Mammary epithelial cell (primary cell): ENCODE measurements at regions not wholly inside any gene's neighbourhood (a gene's known extent, or its start where the extent isn't known, plus 50 kb on each side); places are given as distances from the start of the nearest gene placed in this dataset.

Source experiments
- CTCF ChIP-seq, 2 donors: IDR thresholded peaks in 1 of 2; conservative IDR thresholded peaks in 1 of 2; 2 replicates each; pipeline ENCODE4 v1.5.1; 2011 to 2012; ENCODE audit warnings: inconsistent platforms in 2 of 2, low read length in 2 of 2, mild to moderate bottlenecking in 2 of 2, control low read depth in 1 of 2, low read depth in 1 of 2; ENCODE audit not compliant: insufficient read depth in 1 of 2; ENCODE audit errors: extremely low read depth in 1 of 2
- EZH2 ChIP-seq: IDR thresholded peaks from 2 replicates; pipeline ENCODE4 v1.6.1; 2012; ENCODE audit warnings: low read length, inconsistent platforms, borderline replicate concordance

- TF ChIP-seq CTCF (conservative IDR thresholded peaks at IDR 0.05 in 1 of 2, IDR thresholded peaks at IDR 0.05 in 1 of 2; ENCODE audit: extremely low read depth in 1 of 2, insufficient read depth in 1 of 2, low read depth in 1 of 2, low read length in 2 of 2) (no peak), EZH2 (no peak)
Observed at GRCh38 chr5:136703706-136704105, 338.4 kb upstream of the TRPC7 start.
